PC-9 (cell line): ENCODE measurements at regions not wholly inside any gene's neighbourhood (a gene's known extent, or its start where the extent isn't known, plus 50 kb on each side); places are given as distances from the start of the nearest gene placed in this dataset.

Experiments used
- CTCF ChIP-seq: fragments of 200-600 bp; sonication (generic); conservative IDR thresholded peaks from 2 replicates; pipeline ENCODE4 v1.6.1; 2017; ENCODE audit warnings: mixed run types, antibody characterized with exemption, mild to moderate bottlenecking, moderate library complexity
- EZH2 ChIP-seq: fragments of 200-600 bp; sonication (generic); IDR thresholded peaks from 2 replicates; pipeline ENCODE4 v1.8.0; 2017; ENCODE audit warnings: antibody characterized with exemption, low read depth

GRCh38 chr2:155301221-155301620 lies 602.7 kb downstream of the KCNJ3 start:
- no peak for TF ChIP-seq CTCF
- no peak for TF ChIP-seq EZH2
